ENCODE measurements at regions not wholly inside any gene's neighbourhood (a gene's known extent, or its start where the extent isn't known, plus 50 kb on each side); places are given as distances from the start of the nearest gene placed in this dataset.

DNA sequence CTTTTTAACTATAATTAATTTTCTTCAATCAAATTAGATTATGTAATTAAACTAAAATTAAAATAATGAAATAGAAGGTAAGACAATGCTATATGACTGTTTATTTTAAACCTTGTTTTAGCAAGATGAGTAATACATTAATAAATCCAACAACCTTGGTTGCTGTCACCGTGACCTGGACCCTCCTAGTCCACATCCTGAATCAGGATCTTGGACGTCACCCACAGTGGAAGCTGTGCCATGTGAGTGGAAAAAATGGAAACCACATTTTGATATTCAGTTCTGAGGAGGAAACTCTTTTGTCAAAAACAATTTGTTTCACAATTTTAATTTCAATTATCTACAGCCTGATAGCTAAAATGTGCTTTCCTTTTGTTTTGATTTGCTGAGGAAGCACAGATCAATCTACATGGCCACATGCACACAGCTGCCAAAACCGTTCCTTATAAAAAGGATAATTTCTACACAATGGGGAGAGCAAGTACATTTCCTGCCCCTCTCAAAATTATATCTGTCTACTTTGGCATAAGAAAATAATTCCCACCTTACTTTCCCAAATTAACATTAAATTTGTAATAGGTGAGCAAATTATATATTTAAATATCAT lies 255.5 kb downstream of the RASSF9 start:
- no peak overlapping the region for H3K27ac ChIP-seq (ENCODE audit: low read depth, low read length)
- H3K27me3 ChIP-seq (ENCODE audit: control insufficient read depth, insufficient read depth, low read length), result no peaks in the 10 kb centered on the region
- H3K9me3 ChIP-seq (ENCODE audit: control insufficient read depth, insufficient read depth, low read length), result no peaks in the 10 kb centered on the region
- TF ChIP-seq, protein P1, sequence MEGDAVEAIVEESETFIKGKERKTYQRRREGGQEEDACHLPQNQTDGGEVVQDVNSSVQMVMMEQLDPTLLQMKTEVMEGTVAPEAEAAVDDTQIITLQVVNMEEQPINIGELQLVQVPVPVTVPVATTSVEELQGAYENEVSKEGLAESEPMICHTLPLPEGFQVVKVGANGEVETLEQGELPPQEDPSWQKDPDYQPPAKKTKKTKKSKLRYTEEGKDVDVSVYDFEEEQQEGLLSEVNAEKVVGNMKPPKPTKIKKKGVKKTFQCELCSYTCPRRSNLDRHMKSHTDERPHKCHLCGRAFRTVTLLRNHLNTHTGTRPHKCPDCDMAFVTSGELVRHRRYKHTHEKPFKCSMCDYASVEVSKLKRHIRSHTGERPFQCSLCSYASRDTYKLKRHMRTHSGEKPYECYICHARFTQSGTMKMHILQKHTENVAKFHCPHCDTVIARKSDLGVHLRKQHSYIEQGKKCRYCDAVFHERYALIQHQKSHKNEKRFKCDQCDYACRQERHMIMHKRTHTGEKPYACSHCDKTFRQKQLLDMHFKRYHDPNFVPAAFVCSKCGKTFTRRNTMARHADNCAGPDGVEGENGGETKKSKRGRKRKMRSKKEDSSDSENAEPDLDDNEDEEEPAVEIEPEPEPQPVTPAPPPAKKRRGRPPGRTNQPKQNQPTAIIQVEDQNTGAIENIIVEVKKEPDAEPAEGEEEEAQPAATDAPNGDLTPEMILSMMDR (IDR thresholded peaks at IDR 0.05; ENCODE audit: low read depth, low read length), result no peak
- H3K4me3 ChIP-seq (ENCODE audit: low read depth, low read length), result no peak overlapping the region
- no peak for DNase-seq (ENCODE audit: low read depth, low spot score)
- ChIA-PET POLR2A (no interaction called here), CTCF (interaction anchor here (1.4 kb wide), 1 partner anchor 286 kb away, joined by 11 read pairs; no protein-coding TSS in a partner anchor)

DNA sequence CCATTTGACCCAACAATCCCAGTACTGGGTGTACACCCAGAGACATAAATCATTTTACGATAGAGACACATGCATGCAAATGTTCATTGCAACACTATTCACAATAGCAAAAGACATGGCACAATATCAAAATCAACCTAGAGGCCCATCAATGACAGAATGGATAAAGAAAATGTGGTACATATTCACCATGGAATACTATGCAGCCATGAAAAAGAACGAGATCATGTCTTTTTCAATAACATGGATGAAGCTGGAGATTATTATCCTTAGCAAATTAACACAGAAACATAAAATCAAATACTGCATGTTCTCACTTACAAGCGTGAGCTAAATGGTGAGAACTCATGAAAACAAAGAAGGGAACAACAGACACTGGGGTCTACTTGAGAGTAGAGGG lies 249.1 kb downstream of the RASSF9 start:
- ChIA-PET POLR2A (no interaction called here), CTCF (interaction anchor here (0.6 kb wide), 1 partner anchor 11 kb away, joined by 3 read pairs; no protein-coding TSS in a partner anchor)
- no peaks in the 10 kb centered on the region for H3K27me3 ChIP-seq (ENCODE audit: control insufficient read depth, insufficient read depth, low read length)
- H3K4me3 ChIP-seq (ENCODE audit: low read depth, low read length), result no peak overlapping the region
- TF ChIP-seq, protein P1 (IDR thresholded peaks at IDR 0.05; ENCODE audit: low read depth, low read length), result no peak
- H3K9me3 ChIP-seq (ENCODE audit: control insufficient read depth, insufficient read depth, low read length), result no peaks in the 10 kb centered on the region
- no peak for DNase-seq (ENCODE audit: low read depth, low spot score)
- H3K27ac ChIP-seq (ENCODE audit: low read depth, low read length), result no peak overlapping the region

DNA sequence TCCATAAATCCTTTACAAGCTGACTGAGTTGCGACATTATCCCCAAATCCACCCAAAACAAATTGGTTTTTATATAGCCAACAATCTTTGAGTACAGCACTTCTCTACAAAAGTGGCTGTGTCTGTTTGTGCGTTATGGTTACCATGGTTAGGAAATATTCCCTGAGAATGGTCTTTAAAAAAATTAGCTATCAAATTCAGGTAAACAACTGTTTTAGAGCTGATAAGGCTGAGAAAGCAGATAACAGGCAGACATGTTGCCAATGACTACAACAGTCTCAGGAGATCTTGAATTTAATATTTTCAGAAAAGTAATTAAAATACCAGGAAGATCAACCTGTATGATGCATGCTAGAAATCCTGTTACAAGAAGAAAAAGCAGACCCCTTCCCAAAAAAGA lies 248.0 kb downstream of the RASSF9 start:
- no peak overlapping the region for H3K4me3 ChIP-seq (ENCODE audit: low read depth, low read length)
- TF ChIP-seq, protein P1 (IDR thresholded peaks at IDR 0.05; ENCODE audit: low read depth, low read length), result no peak
- ChIA-PET CTCF (interaction anchor here (1.1 to 1.3 kb wide), 2 partner anchors 12 to 279 kb away, joined by 3 to 4 read pairs; no protein-coding TSS in a partner anchor), POLR2A (no interaction called here)
- no peak for DNase-seq (ENCODE audit: low read depth, low spot score)
- no peaks in the 10 kb centered on the region for H3K9me3 ChIP-seq (ENCODE audit: control insufficient read depth, insufficient read depth, low read length)
- H3K27me3 ChIP-seq (ENCODE audit: control insufficient read depth, insufficient read depth, low read length), result no peaks in the 10 kb centered on the region
- no peak overlapping the region for H3K27ac ChIP-seq (ENCODE audit: low read depth, low read length)

DNA sequence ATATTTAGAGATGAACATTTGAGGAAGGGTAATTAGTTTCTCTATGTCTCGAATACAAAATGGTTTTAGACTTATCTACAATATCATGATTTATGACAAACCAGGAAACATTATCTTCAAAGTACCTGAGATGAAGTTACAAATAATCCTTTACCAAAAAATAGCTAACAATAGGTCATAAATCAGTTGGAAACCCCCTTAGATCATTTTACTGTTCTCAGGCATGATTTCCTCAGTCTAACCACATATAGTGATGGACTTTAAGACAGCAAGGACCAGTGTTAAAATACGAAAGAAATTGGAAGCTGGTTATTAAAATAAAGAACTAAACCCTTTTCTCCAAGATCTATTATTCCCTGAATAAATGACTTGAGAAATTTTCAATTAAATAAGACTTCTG lies 235.4 kb downstream of the RASSF9 start:
- POLR2A ChIA-PET, result no interaction called here
- no peaks in the 10 kb centered on the region for H3K27me3 ChIP-seq (ENCODE audit: control insufficient read depth, insufficient read depth, low read length)
- TF ChIP-seq, protein P1 (IDR thresholded peaks at IDR 0.05; ENCODE audit: low read depth, low read length), result no peak
- DNase-seq (ENCODE audit: low read depth, low spot score), result no peak
- H3K4me3 ChIP-seq (ENCODE audit: low read depth, low read length), result no peak overlapping the region
- no peaks in the 10 kb centered on the region for H3K9me3 ChIP-seq (ENCODE audit: control insufficient read depth, insufficient read depth, low read length)
- CTCF ChIA-PET, result interaction anchor here (1.2 to 1.4 kb wide), 2 partner anchors 24 to 266 kb away, joined by 4 read pairs; no protein-coding TSS in a partner anchor
- no peak overlapping the region for H3K27ac ChIP-seq (ENCODE audit: low read depth, low read length)

DNA sequence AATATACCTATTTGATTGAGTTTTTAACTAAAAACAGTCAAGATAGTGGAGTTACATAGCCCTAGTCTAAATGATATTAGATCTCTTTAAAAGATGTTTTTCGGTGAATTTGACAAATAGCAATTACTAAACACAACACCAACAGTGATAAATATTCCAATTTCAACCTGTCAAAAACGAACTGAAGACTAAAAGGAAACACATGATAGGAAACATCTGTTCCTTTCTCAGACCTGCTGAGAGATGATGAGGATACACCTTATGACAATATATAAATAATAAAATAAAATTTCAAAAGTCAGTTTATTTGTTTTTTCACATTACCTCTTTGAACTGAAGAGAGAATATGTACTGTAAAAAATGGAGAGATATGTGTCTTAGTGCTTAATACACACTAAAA lies 232.7 kb downstream of the RASSF9 start:
- ChIA-PET CTCF (no interaction called here), POLR2A (no interaction called here)
- Histone ChIP-seq H3K9me3 (ENCODE audit: control insufficient read depth, insufficient read depth, low read length) (no peaks in the 10 kb centered on the region), H3K27me3 (ENCODE audit: control insufficient read depth, insufficient read depth, low read length) (no peaks in the 10 kb centered on the region), H3K27ac (ENCODE audit: low read depth, low read length) (no peak overlapping the region), H3K4me3 (ENCODE audit: low read depth, low read length) (no peak overlapping the region)
- no peak for DNase-seq (ENCODE audit: low read depth, low spot score)
- TF ChIP-seq, protein P1 (IDR thresholded peaks at IDR 0.05; ENCODE audit: low read depth, low read length), result no peak

Data from AG04450 (cell line).